Astrocyte (in vitro differentiated cells and primary cell): ENCODE measurements at regions not wholly inside any gene's neighbourhood (a gene's known extent, or its start where the extent isn't known, plus 50 kb on each side); places are given as distances from the start of the nearest gene placed in this dataset.

Experiments used
- DNase-seq: peaks from one replicate; pipeline ENCODE4 v3.0.0-alpha.2; 2010; ENCODE audit warnings: low read depth
- FAIRE-seq: peaks from 2 replicates; lab custom pipeline; 2011; peaks lifted over from hg19 to GRCh38; lab: Jason Lieb, UNC
- H2AFZ ChIP-seq: 2 replicates; pipeline ENCODE4 v1.6.0; 2012; ENCODE audit warnings: low read depth, low read length, inconsistent platforms
- H3K27ac ChIP-seq: 2 replicates; pipeline ENCODE4 v1.5.1; 2011; ENCODE audit warnings: low read depth, low read length, inconsistent platforms
- H3K27me3 ChIP-seq: 2 replicates; pipeline ENCODE4 v1.6.0; 2011; ENCODE audit warnings: low read length, inconsistent platforms; ENCODE audit not compliant: insufficient read depth
- H3K36me3 ChIP-seq: 2 replicates; pipeline ENCODE4 v1.5.1; 2011; ENCODE audit warnings: low read length, inconsistent platforms; ENCODE audit not compliant: insufficient read depth
- H3K4me1 ChIP-seq: 2 replicates; pipeline ENCODE4 v1.5.1; 2011; ENCODE audit warnings: low read length, inconsistent platforms; ENCODE audit not compliant: insufficient read depth
- H3K4me2 ChIP-seq: 2 replicates; pipeline ENCODE4 v1.6.0; 2012; ENCODE audit warnings: low read length, inconsistent platforms
- H3K4me3 ChIP-seq: 2 replicates; pipeline ENCODE4 v1.5.1; 2011; ENCODE audit warnings: low read depth, mild to moderate bottlenecking, low read length, inconsistent platforms; ENCODE audit not compliant: insufficient read depth
- H3K79me2 ChIP-seq: 2 replicates; pipeline ENCODE4 v1.6.0; 2012; ENCODE audit warnings: mild to moderate bottlenecking, low read length, inconsistent platforms; ENCODE audit not compliant: insufficient read depth
- H3K9ac ChIP-seq: 2 replicates; pipeline ENCODE4 v1.6.0; 2012; ENCODE audit warnings: mild to moderate bottlenecking, low read length, inconsistent platforms
- H3K9me3 ChIP-seq: 2 replicates; pipeline ENCODE4 v1.5.1; 2012; ENCODE audit warnings: low read depth, mild to moderate bottlenecking, low read length, inconsistent platforms; ENCODE audit not compliant: insufficient read depth
- H4K20me1 ChIP-seq: 2 replicates; pipeline ENCODE4 v1.6.0; 2012; ENCODE audit warnings: low read length, inconsistent platforms; ENCODE audit not compliant: insufficient read depth
- H3K27ac Mint-ChIP-seq: one replicate; pipeline ENCODE4 v1.8.0; 2021; ENCODE audit warnings: mild to moderate bottlenecking, mixed read lengths; ENCODE audit not compliant: unreplicated experiment
- H3K27me3 Mint-ChIP-seq: one replicate; pipeline ENCODE4 v1.8.0; 2021; ENCODE audit warnings: low read depth, mixed read lengths; ENCODE audit not compliant: unreplicated experiment
- H3K36me3 Mint-ChIP-seq: one replicate; pipeline ENCODE4 v1.8.0; 2021; ENCODE audit warnings: low read depth, mixed read lengths; ENCODE audit not compliant: unreplicated experiment
- H3K4me1 Mint-ChIP-seq: one replicate; pipeline ENCODE4 v1.8.0; 2021; ENCODE audit warnings: low read depth, mixed read lengths; ENCODE audit not compliant: unreplicated experiment
- H3K4me3 Mint-ChIP-seq: one replicate; pipeline ENCODE4 v1.8.0; 2021; ENCODE audit warnings: mild to moderate bottlenecking, moderate library complexity, mixed read lengths; ENCODE audit not compliant: unreplicated experiment
- H3K9me3 Mint-ChIP-seq: one replicate; pipeline ENCODE4 v1.8.0; 2021; ENCODE audit warnings: mild to moderate bottlenecking, mixed read lengths; ENCODE audit not compliant: unreplicated experiment
- CTCF ChIP-seq: IDR thresholded peaks from 2 replicates; pipeline ENCODE4 v1.5.1; 2011; ENCODE audit warnings: low read depth, mild to moderate bottlenecking, inconsistent platforms, low read length, moderate library complexity; ENCODE audit not compliant: insufficient read depth
- EZH2 ChIP-seq: IDR thresholded peaks from 2 replicates; pipeline ENCODE4 v1.6.1; 2012; ENCODE audit warnings: mild to moderate bottlenecking, low read length, inconsistent platforms; ENCODE audit not compliant: insufficient read depth

GRCh38 chr2:182559623-182560022 is 132.8 kb upstream of the PDE1A start:
- peak; percentile 25 for DNase-seq
- Mint-ChIP-seq H3K27ac (no peak overlapping the region), H3K27me3 (no peaks in the 10 kb centered on the region)

DNA sequence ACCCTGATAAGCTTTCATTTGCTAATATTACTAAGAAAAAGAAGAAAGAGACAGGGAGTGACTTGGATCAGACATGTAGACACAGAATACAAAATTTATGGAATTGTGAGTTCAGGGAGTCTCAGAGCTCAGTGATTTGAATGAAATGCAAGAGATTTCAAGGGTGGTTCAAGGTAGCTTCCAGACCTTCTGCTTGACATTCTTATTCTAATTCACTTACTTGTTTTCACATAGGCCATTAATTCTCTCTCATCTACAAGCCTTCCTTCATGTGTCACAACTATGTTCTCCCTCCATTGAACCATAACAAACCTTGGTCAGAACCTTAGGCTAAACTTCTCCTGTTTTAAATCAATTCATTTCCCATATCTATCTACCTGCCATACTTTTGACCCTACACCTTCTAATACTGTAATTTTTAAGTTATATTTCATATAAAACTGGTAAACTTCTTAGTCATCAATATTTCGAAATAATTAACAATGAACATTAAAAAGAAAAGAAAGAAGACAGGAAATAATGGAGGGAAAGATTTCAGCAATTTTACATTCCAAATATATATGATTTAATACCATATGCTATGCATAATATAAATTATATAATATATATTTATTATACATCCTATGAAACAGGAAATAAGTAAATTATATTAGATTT is 139.2 kb upstream of the PDE1A start:
- no peaks in the 10 kb centered on the region for H3K36me3 ChIP-seq
- H3K27ac ChIP-seq: no peak overlapping the region
- TF ChIP-seq CTCF: no peak
- TF ChIP-seq EZH2: no peak
- no peak overlapping the region for H3K4me3 ChIP-seq
- H3K27me3 Mint-ChIP-seq: no peaks in the 10 kb centered on the region
- no peak overlapping the region for H3K27ac Mint-ChIP-seq
- no peaks in the 10 kb centered on the region for H3K4me1 Mint-ChIP-seq
- H3K79me2 ChIP-seq: no peaks in the 10 kb centered on the region
- H3K27me3 ChIP-seq: no peaks in the 10 kb centered on the region
- H3K9me3 Mint-ChIP-seq: peaks cover 4% of the 10 kb centered on the region
- H3K9me3 ChIP-seq: no peaks in the 10 kb centered on the region
- FAIRE-seq (no peak), DNase-seq (no peak)
- H4K20me1 ChIP-seq: no peaks in the 10 kb centered on the region
- no peak overlapping the region for H2AFZ ChIP-seq
- H3K4me3 Mint-ChIP-seq: no peak overlapping the region
- no peaks in the 10 kb centered on the region for H3K4me1 ChIP-seq
- no peak overlapping the region for H3K9ac ChIP-seq
- peaks cover 1% of the 10 kb centered on the region for H3K36me3 Mint-ChIP-seq
- no peak overlapping the region for H3K4me2 ChIP-seq

More at GRCh38 chr2:182559623-182560022, 132.8 kb upstream of the PDE1A start:
- Histone ChIP-seq H3K4me3 (no peak overlapping the region), H3K36me3 (no peaks in the 10 kb centered on the region), H3K27ac (no peak overlapping the region), H2AFZ (no peak overlapping the region), H3K27me3 (no peaks in the 10 kb centered on the region), H3K79me2 (no peaks in the 10 kb centered on the region), H3K9me3 (no peaks in the 10 kb centered on the region), H3K4me2 (no peak overlapping the region), H4K20me1 (no peaks in the 10 kb centered on the region), H3K9ac (no peak overlapping the region), H3K4me1 (no peaks in the 10 kb centered on the region)
- no peak for FAIRE-seq
- no peak overlapping the region for H3K4me3 Mint-ChIP-seq
- H3K4me1 Mint-ChIP-seq: no peaks in the 10 kb centered on the region
- peaks cover under 1% of the 10 kb centered on the region for H3K36me3 Mint-ChIP-seq
- TF ChIP-seq EZH2 (no peak), CTCF (no peak)
- peaks cover 4% of the 10 kb centered on the region for H3K9me3 Mint-ChIP-seq

- Histone ChIP-seq H3K4me3 (no peak overlapping the region), H3K27me3 (no peaks in the 10 kb centered on the region), H3K9ac (no peak overlapping the region), H3K79me2 (no peaks in the 10 kb centered on the region), H3K4me2 (no peak overlapping the region), H3K27ac (no peak overlapping the region), H2AFZ (no peak overlapping the region), H3K4me1 (no peaks in the 10 kb centered on the region), H3K9me3 (no peaks in the 10 kb centered on the region), H3K36me3 (no peaks in the 10 kb centered on the region), H4K20me1 (no peaks in the 10 kb centered on the region)
- peaks cover 3% of the 10 kb centered on the region for H3K9me3 Mint-ChIP-seq
- H3K4me3 Mint-ChIP-seq: no peak overlapping the region
- TF ChIP-seq CTCF (no peak), EZH2 (no peak)
- DNase-seq: no peak
- H3K36me3 Mint-ChIP-seq: no peaks in the 10 kb centered on the region
- no peaks in the 10 kb centered on the region for H3K4me1 Mint-ChIP-seq
- no peaks in the 10 kb centered on the region for H3K27me3 Mint-ChIP-seq
- FAIRE-seq: no peak
- H3K27ac Mint-ChIP-seq: no peak overlapping the region
Measured at GRCh38 chr2:182573553-182573952, 142.5 kb upstream of the DNAJC10 start.
